ENCODE measurements at regions not wholly inside any gene's neighbourhood (a gene's known extent, or its start where the extent isn't known, plus 50 kb on each side); places are given as distances from the start of the nearest gene placed in this dataset.

DNA sequence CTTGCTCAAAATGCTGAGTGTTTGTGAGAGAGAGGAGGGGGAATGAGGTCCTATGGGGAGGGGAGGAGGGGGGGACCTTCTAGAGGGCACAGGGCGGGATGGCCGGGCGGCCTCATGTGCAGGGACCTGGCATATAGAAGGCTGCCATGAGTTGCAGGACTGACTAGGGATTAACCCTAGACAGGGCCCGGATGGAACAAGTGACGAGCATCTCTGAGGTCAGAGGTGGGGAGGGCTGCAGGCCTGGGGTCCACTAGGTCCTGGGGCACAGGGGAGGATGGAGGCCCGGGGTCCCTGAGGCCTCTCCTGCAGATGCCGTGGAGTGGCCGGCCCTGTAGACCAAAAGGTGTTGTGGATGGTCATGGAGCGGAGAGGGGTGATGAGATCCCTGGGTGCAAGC lies 104.0 kb upstream of the EIF5 start:
- TF ChIP-seq, protein P1, sequence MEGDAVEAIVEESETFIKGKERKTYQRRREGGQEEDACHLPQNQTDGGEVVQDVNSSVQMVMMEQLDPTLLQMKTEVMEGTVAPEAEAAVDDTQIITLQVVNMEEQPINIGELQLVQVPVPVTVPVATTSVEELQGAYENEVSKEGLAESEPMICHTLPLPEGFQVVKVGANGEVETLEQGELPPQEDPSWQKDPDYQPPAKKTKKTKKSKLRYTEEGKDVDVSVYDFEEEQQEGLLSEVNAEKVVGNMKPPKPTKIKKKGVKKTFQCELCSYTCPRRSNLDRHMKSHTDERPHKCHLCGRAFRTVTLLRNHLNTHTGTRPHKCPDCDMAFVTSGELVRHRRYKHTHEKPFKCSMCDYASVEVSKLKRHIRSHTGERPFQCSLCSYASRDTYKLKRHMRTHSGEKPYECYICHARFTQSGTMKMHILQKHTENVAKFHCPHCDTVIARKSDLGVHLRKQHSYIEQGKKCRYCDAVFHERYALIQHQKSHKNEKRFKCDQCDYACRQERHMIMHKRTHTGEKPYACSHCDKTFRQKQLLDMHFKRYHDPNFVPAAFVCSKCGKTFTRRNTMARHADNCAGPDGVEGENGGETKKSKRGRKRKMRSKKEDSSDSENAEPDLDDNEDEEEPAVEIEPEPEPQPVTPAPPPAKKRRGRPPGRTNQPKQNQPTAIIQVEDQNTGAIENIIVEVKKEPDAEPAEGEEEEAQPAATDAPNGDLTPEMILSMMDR (IDR thresholded peaks at IDR 0.05; ENCODE audit: unreplicated experiment) = no peak
- no peak overlapping the region for H3K4me3 Mint-ChIP-seq (ENCODE audit: low read depth)
- no peaks in the 10 kb centered on the region for H3K36me3 Mint-ChIP-seq (ENCODE audit: insufficient read depth)
- no peak for DNase-seq (ENCODE audit: low spot score, unreplicated experiment)
- H3K27me3 Mint-ChIP-seq = peaks cover 26% of the 10 kb centered on the region
- no peaks in the 10 kb centered on the region for H3K4me1 Mint-ChIP-seq (ENCODE audit: low read depth)
- no peak overlapping the region for H3K27ac Mint-ChIP-seq
- H3K9me3 Mint-ChIP-seq (ENCODE audit: low read depth) = no peaks in the 10 kb centered on the region

DNA sequence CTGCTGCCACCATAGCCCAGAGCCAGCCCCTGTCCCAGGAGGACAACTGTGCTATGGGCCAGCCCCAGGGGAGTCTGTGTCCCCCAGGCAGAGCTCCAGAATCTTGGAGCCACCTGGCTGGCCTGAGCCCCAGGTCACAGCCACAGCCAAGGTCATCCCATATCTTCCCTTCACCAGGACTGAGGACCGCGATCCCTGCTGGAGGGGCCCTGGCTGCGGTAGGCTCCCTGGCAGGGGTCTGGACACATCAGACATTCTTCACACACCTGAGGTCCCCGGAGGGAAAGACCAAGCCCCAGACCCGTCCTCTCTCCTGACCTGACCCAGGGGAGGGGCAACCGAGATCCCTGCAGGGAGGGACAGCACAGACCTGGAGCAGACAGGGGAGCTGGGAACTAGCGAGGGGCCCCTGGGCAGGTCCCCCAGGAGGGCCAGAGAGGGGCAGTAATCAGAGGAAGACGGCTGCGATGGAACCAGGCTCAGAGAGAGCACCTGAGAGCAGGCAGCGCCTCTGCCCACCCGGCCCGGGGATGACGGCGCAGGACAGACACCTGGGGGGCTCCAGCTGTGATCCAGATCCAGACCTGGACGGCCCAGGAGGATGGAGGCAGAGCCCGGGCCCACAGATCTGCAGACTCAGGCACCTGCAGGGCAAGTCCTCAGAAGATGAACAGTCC lies 103.2 kb upstream of the EIF5 start:
- H3K27me3 Mint-ChIP-seq = peaks cover 18% of the 10 kb centered on the region
- no peak overlapping the region for H3K27ac Mint-ChIP-seq
- TF ChIP-seq, protein P1 (IDR thresholded peaks at IDR 0.05; ENCODE audit: unreplicated experiment) = no peak
- no peaks in the 10 kb centered on the region for H3K36me3 Mint-ChIP-seq (ENCODE audit: insufficient read depth)
- no peaks in the 10 kb centered on the region for H3K9me3 Mint-ChIP-seq (ENCODE audit: low read depth)
- H3K4me1 Mint-ChIP-seq (ENCODE audit: low read depth) = no peaks in the 10 kb centered on the region
- DNase-seq (ENCODE audit: low spot score, unreplicated experiment) = no peak
- no peak overlapping the region for H3K4me3 Mint-ChIP-seq (ENCODE audit: low read depth)

DNA sequence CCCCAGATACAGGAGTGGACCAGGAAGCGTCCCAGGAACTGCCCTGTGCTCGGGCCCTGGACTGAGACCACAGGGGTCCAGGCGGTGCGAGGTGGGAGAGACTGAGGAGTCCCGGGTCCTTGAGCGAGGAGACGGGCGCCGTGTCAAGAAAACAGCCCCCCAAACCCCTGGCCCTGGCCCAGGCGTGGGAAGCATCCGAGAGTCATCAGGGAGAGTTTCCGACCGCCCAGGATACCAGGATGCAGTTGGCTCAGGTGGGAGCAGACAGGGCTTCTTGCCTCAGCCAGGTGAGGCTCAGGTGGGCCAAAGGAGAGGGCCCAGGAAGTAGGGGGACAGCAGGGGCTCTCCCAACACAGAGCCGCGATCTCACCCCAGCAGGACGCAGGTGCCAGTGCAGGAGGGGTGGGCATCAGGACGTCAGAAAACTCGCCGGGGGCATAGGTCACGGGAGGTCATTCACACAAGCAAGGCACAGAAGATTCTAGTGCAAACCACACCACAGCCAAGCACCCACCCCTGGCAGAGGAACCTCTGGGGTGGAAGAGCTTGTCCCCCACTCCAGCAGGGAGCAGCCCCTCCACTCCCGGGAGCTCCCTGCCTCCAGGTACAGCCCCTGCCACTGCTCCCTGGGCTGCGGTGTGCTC lies 102.5 kb upstream of the EIF5 start:
- H3K4me1 Mint-ChIP-seq (ENCODE audit: low read depth) = no peaks in the 10 kb centered on the region
- no peak overlapping the region for H3K4me3 Mint-ChIP-seq (ENCODE audit: low read depth)
- no peaks in the 10 kb centered on the region for H3K9me3 Mint-ChIP-seq (ENCODE audit: low read depth)
- DNase-seq (ENCODE audit: low spot score, unreplicated experiment) = no peak
- H3K27me3 Mint-ChIP-seq = peaks cover 13% of the 10 kb centered on the region
- no peaks in the 10 kb centered on the region for H3K36me3 Mint-ChIP-seq (ENCODE audit: insufficient read depth)
- TF ChIP-seq, protein P1 (IDR thresholded peaks at IDR 0.05; ENCODE audit: unreplicated experiment) = no peak
- no peak overlapping the region for H3K27ac Mint-ChIP-seq

DNA sequence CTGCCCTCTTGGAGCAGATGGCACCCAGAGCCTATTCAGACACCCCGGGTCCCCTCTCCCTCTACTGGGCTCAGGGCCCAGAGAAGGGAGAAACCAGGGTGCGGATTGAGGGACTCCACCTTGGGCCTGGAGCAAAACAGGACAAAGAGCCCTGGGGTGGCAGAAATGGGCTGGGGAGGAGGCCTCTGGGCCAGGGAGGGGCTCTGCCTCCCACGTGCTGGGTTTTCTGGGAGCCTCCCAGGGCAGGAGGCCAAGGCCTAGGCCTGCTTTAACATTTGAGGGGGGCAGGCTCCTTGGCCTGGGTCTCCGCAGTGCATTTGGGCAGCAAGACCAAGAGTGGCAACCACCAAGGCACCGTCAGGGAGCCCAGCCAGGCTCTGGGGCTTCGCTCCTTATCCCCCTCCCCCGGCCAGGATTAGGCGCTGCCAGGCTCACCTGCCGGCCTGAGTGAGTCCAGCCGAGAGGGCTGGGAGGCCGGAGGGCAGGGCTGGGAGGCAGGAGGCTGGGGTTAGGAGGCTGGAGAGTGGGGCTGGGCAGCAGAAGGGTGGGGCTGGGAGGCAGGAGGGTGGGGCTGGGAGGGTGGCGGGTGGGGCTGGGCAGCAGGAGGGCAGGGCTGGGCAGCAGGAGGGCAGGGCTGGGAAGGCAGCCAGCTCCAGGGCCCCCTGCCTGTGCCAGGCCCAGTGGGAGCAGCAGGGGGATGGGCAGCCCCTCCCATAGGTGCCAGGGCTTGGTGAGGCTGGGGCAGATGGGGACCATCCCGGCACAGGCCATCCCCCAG lies 101.8 kb upstream of the EIF5 start:
- Mint-ChIP-seq H3K4me1 (ENCODE audit: low read depth) (no peaks in the 10 kb centered on the region), H3K27ac (no peak overlapping the region), H3K36me3 (ENCODE audit: insufficient read depth) (no peaks in the 10 kb centered on the region), H3K4me3 (ENCODE audit: low read depth) (no peak overlapping the region), H3K9me3 (ENCODE audit: low read depth) (peaks cover 1% of the 10 kb centered on the region), H3K27me3 (peaks cover 12% of the 10 kb centered on the region)
- TF ChIP-seq, protein P1 (IDR thresholded peaks at IDR 0.05; ENCODE audit: unreplicated experiment) = no peak
- no peak for DNase-seq (ENCODE audit: low spot score, unreplicated experiment)

DNA sequence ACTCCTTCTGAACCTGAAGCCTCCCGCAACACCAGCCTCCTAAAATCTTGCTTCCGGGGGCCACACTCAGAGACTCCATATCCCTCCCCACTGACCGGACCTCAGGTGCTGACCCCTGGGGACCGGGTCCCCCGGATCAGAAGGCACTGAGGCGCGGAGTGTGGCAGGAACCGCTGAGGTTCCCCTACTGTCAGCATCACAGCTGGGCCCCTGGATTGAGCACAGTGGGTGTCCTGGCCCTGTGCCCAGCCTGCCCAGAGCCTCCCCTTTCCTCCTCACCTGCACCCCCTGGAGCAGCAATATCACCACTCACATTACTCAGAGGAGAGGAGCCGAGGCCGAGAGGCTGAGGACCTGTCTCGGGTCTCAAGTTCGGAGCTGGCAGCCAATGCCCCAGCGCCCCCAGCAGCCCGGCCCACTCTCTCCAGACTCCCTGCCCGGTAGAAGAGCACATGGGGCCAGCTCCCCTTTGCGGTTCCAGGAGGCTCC lies 101.2 kb upstream of the EIF5 start:
- Mint-ChIP-seq H3K4me1 (ENCODE audit: low read depth) (no peaks in the 10 kb centered on the region), H3K4me3 (ENCODE audit: low read depth) (no peak overlapping the region)
- DNase-seq (ENCODE audit: low spot score, unreplicated experiment) = no peak

More for the DNA sequence above, 101.2 kb upstream of the EIF5 start:
- Mint-ChIP-seq H3K36me3 (ENCODE audit: insufficient read depth) (no peaks in the 10 kb centered on the region), H3K9me3 (ENCODE audit: low read depth) (peaks cover 4% of the 10 kb centered on the region), H3K27ac (no peak overlapping the region), H3K27me3 (peaks cover 9% of the 10 kb centered on the region)
- TF ChIP-seq, protein P1 (IDR thresholded peaks at IDR 0.05; ENCODE audit: unreplicated experiment) = no peak
